Right ventricle myocardium inferior (tissue), 1 donor: ENCODE measurements at regions not wholly inside any gene's neighbourhood (a gene's known extent, or its start where the extent isn't known, plus 50 kb on each side); places are given as distances from the start of the nearest gene placed in this dataset.
"Not testable (repeated sequence)": the region's sequence is repeated elsewhere in the genome, so short reads cannot be mapped to it uniquely, and the experiment has no call there.

Experiments
- ATAC-seq: fragments of 200-7000 bp; cut with Tn5 transposase; one replicate; pipeline ENCODE4 v1.9.1; 2020; ENCODE audit warnings: mild to moderate bottlenecking, moderate library complexity
- DNase-seq: peaks from one replicate; pipeline ENCODE4 v3.0.0; 2021; ENCODE audit errors: missing footprints
- intact Hi-C: fragments of 100-400 bp; cut with DNase I; formaldehyde crosslinking; loops from one replicate; pipeline ENCODE4 v1.11.0; 2022
- donor health status: DM: no; HTN: yes; CAD: no; lungs with severe emphysema.

DNA sequence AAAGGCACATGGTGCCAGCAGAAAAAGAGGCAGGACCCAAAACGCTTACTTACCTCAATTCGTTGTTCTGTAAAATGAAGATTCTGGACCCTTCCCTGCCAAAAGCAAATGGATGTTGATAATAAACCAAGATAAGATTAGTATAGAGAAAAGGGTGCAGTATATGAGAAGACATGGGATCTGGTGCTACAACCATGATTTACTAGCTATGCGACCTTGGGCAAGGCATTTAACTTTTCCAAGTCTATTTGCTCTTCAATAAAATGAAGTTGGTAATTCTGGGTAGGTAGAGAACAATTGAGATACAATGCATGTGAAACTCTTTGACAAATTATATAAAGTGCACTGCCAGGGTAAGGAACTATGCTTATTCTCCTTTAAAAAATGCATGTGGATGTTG, 185.0 kb upstream of the IRF2BP2 start:
- intact Hi-C loops, ATAC-seq, DNase-seq: not testable (repeated sequence)

DNA sequence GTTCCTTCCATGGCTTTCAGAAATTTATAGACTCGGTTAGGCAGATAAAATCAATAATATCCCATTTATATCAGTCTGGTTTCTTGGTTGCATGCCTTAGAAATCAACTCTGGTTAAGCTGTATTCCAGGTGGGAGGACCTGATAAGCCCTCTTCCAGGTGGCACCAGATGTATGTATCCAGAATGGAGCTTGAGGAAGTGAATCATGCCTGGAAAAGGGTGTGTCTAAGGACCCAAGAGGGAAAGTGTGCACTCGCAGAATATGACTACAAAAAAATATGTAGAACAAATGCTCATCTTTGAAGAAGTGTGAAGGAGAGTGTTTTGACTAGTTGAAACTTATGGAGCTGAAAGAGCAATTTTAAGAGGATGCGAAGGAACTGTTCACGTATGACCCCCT, 184.5 kb upstream of the IRF2BP2 start:
- ATAC-seq, intact Hi-C loops, DNase-seq: not testable (repeated sequence)

DNA sequence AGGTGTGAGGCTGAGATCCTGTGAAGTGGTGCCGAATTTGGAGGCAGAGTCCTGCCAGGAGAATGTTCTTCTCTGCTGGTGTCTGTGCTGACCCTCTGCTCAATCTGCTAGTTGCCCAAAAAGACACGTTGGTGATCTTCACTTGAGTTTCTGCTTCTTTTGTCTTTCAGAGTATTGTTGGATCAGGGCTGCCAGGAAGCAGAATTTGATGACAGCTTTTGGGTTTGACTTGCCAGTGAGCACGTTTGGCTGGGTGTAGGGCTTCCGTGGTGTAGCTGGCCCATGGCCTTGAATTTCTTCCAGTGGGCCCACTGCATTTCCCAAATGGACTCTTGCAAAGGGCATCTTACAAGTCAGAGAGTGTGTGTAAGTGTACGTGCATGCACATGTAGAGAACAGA, 183.9 kb upstream of the IRF2BP2 start:
- ATAC-seq, intact Hi-C loops, DNase-seq: not testable (repeated sequence)

DNA sequence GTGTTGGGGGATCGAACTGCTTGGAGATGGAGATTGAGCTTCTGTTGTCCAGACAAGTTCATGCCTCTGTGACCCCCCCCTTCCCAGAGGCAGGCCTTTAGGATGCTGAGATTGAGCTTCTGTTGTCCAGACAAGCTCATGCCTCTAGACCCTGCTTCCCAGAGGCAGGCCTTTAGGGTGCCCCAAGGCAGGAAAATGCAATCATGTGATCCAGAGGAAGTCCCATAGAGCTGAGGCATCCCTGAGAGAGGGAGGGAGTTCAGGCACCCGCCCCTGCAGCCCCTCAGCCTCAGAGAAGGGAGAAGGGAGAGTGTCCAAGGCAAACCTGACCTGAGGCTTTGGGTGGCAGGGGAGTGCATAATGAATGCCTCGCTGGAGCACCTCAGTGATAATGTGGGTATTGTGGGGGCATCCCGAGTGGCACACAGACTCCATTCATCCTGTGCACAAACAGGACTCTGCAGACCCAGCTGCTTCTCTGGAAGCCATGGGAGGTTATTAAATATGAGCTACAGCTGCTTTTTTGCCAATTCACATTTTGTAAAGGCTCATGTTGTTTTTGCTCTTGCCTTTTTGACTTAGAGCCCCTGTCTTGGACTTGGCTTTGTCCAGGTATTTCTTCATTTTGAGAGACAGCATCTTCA, 182.4 kb upstream of the IRF2BP2 start:
- peak; percentile 34 for ATAC-seq

DNA sequence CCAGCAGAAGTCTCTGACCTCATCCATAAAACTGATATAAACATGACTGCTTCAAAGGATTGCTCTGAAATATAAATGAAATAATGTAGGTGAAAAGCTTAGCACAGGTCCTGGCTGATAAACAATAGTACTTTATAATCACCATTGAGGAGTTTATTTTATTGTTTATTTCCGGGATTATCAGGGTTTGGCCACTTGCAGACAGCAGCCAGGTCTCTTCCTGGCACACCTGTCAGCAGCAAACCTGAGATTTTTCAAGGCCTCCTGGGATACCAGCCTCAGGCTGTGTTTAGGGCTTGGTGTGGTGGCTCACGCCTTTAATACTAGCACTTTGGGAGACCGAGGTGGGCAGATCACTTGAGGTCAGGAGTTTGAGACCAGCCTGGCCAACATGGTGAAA, 181.6 kb upstream of the IRF2BP2 start:
- ATAC-seq, DNase-seq, intact Hi-C loops: not testable (repeated sequence)

More for the DNA sequence above, 182.4 kb upstream of the IRF2BP2 start:
- intact Hi-C loops, DNase-seq: not testable (repeated sequence)

DNA sequence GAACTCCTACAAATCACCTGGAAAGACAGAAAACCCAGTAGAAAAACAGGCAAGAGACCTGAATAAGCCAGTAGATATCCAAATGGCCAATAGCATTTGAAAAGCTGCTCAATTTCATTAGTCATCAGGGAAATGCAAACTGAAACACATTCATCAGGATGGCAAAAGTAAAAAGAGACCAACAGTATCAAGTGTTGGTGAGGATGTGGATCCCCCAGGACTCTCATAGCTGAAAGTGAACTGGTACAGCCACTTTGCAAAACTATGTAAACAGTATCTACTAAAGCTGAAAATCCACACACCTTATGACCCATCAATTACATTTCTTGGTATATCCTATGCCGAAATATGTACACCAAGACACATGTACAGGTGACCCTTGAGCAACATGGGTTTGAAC, 180.4 kb upstream of the IRF2BP2 start:
- intact Hi-C loops, DNase-seq, ATAC-seq: not testable (repeated sequence)

DNA sequence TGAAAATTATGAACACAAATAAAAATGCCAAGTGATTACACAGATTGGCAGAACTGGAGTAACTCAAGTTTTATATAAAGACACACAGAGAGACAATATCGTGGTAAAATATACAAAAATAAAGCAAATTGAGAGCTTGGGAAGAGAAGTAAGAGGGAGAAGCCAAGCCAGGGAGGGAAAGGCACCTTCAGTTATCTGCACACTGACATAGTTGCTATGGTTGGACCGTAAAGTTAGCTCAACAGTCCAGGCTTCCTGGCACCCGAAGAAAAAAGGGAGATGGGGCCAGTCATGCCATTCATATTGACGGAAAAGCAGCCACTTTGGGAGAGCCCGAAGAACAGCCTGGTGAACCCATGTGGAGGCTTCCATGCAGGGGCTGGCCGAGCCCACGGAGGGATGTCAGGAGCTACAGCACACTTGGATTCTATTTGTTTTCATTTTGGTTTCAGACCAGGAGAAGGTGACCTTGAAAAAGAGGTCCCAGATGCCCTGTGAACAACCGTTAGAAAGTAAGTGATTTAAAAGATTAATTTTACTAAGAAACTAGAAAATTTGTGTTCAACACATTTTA, 177.1 kb upstream of the IRF2BP2 start:
- not testable (repeated sequence) for DNase-seq, ATAC-seq

DNA sequence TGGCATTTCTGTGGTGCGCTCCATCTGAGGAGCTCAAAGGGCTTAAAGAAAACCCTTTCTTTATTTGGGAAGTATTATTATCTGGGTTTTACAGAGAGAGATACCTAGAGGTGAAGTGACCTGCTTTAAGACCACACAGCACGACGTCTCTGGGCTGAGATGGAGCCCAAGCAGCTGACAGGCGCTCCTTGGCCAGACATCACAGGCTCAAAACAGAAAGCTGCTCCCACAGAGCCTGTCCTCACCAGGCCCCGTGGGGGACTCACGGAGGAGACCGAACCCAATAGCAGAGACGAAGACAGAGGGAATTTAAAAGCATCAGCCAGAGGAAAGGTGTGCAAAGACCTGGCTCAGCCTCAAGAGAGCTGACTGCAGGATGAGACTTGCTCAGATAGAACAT, 175.9 kb upstream of the IRF2BP2 start:
- DNase-seq, intact Hi-C loops, ATAC-seq: not testable (repeated sequence)

More for the DNA sequence above, 177.1 kb upstream of the IRF2BP2 start:
- intact Hi-C loops: not testable (repeated sequence)

DNA sequence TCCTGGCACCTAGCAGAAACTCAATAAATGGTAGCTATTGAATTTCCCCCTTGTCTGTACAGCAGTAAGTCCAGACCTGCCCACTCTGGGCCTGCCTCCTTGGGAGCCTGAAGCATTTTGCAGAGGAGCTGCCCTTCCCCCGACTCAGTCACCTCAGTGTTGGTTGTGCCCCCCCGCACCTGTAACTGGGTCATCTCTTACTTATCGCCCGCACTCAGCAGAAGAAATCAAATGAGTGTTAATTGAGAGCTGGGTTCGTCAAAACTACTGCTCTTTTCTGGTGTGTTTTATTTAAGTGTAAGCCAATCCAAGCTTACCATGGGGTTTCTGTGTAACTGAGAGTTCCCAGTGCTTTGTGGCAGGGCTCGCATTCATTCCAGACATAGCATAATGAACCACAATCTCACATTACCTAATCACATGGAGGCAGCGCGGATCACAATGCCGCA, 175.5 kb upstream of the IRF2BP2 start:
- DNase-seq, ATAC-seq, intact Hi-C loops: not testable (repeated sequence)

DNA sequence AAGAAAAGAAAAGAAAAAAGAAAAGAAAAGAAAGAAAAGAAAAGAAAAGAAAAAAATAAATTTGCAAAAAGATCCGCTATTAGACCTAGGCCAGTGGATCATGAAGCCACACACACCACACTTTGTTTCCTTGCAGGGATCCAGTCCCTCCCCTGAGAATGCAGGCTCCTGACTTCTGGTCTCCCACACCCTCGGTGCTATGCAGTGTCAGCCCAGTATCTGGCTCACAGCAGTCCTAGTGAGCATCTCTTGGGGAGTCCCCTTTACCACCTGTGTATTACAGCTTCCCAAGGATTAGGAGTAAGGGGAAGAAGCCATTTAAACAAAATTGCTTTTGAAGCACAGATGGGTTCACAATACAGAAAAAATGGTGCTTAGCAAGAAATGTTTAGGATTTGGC, 174.1 kb upstream of the IRF2BP2 start:
- intact Hi-C loops, ATAC-seq: not testable (repeated sequence)

DNA sequence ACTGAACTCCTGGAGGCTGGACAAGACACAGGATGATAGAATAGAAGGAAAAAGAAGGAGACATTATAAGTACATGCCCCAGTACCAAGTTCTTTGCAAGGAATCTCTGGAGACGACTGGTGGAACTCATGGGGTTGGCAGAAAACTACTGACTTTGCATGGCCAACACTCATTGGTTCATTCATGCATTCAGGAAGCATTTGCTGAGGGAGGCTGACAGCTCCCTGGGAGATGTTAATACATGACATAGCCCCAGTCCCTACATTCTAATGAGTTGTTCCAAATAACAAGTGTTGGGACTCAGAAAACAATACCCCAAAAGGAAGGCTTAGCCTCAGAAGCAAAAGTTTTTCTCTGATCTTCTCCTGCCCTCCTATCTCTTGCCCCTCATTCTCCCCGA, 172.8 kb upstream of the IRF2BP2 start:
- no peak for DNase-seq
- no peak for ATAC-seq
- intact Hi-C loops: no loop called here

More for the DNA sequence above, 174.1 kb upstream of the IRF2BP2 start:
- not testable (repeated sequence) for DNase-seq

DNA sequence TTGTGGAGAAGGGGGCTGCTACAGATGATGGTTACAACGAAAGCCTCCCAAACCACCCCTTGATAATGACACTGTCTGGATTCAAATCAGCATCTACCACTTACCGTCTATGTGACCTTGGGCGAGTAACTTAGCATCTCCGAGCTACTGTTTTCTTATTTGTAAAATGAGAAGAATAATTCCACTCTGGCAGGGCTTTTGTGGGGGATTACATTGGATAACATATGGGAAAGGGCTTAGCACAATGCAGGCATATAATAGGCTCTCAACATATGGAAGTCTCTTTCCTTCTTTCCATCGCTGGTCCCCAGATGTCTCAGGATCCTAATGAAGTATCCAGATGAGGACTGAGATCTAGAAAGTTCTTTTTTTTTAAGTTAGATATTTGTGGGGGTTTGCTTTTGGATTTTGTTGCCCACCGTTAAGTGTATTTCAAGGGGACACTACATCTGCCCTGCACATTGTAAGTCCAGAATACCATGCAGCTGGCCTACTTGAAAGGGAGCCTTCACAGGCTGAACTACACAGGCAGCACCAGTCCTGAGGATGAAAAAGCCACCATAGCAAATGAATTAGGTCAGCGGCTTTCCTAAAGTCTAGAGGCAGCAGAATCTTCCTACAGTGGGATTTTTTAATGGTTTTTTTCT, 172.2 kb upstream of the IRF2BP2 start:
- ATAC-seq (no peak), DNase-seq (no peak)
- intact Hi-C loops: no loop called here

DNA sequence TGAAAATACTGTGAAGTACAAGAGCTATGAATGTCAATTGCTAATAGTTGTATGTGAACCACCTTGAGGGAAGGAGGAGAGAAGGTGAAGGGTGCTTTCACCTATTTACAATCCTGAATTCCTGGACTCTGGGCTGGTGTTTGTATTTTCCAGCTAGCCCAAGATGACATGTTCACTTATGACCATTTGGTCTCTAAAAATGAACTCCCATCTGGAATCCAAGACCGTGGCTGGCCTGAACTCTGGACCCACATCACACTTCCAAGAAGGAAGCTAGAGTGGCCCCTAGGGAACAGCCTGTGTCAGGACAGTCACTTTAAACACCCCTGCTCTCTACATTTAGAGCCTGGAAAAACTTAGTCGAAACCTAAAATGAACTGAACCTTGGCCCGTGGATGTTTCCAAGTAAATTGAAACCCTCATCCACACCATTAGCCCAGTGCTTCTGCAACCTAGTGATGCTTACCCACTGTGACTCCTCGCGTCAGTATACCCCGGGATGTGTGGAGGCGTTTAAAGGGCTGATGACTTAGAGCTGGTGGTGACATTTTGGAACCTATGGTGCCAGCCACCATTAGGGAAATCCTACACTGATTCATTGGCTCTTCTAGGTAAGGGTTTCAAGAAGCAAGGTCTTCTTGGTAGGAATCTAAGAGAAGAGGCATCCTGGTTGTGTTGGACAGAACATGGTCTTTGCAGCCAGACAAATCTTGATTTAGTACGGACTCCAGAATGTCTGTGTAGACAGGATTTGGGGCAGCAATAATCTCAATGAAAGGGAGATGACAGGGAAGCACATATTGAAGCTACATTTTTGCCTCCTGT, 171.5 kb upstream of the IRF2BP2 start:
- ATAC-seq (no peak), DNase-seq (no peak)
- intact Hi-C loops: no loop called here

DNA sequence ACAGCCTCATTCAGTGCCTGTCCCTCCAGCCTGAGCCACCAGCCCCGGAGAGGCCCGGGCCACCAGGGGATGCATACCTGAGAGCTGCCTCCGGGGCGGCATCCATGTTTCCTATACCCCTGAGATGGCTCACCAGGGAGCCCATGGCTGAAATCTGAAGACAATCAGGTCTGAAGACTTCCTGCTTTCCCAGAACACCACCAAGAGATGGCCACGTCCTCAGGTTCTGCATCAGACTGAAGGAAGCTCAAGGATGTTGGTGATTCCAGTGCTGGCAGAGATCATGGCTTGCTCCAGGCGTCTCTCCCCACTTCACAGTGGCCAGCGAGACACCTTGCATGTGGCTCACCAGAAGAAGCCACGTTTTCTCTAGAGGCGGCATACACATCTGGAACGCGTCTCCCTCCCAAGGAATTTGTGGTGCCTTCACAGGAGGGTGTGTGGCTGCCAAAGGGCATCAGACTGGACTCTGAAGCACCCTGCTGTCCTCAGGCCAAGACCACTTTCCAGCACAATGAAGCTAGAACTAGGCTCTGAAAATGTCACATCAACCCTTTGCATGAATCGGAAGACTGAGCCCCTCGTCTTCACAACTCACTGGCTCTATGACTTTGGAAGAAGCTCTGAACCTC, 170.7 kb upstream of the IRF2BP2 start:
- intact Hi-C loops: no loop called here
- ATAC-seq (no peak), DNase-seq (no peak)

DNA sequence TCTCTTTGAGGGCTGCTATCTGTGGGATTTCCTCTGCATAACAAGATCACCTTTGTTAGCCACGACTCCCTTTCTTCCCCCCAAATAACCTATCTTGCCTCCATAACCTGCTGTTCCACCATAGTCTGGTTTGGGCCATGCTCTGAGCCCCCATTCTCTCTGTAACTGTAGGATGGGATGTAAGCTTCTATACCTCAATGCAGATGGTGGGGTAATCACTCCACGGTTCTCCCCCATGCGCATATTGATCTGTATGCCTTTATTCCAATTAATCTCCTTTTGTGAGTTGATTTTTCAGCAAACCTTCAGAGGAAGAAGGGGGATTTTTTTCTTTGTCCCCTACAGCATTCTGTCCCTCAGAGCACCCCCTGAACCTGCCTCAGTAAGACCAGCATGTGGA, 170.1 kb upstream of the IRF2BP2 start:
- intact Hi-C loops: no loop called here
- DNase-seq (no peak), ATAC-seq (no peak)

DNA sequence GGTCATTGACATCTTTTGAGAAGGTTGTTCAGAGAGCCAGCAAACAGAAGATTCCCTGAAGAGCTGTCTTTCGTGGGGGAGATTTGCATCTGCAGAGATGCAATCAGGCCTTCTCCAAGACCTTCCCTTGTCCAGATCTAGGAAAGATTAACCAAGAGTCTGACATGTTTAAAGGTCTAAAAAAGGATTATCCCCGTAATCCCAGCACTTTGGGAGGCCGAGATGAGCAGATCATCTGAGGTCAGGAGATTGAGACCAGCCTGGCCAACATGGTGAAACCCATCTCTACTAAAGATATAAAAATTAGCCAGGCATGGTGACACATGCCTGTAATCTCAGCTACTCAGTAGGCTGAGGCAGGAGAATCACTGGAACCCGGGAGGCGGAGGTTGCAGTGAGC, 169.6 kb upstream of the IRF2BP2 start:
- ATAC-seq, intact Hi-C loops, DNase-seq: not testable (repeated sequence)

DNA sequence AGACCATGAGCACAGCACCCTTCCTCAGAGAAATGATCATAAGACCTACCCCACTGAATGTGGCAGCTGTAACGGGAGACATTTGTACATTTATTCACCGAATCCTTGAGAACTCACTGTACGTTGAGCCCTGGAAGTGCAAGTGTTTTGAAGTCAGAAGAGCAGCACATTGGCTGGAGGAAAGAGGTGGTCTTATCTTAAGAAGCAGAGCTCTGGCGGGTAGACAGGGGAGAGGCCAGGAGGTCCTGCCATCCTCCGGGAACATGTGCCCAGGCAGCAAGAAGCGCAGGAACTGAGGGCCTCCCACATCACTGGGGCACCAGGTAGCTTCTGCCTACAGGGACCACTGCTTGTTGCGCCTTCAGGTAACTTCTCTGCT, 169.2 kb upstream of the IRF2BP2 start:
- intact Hi-C loops: no loop called here
- ATAC-seq (no peak), DNase-seq (no peak)

DNA sequence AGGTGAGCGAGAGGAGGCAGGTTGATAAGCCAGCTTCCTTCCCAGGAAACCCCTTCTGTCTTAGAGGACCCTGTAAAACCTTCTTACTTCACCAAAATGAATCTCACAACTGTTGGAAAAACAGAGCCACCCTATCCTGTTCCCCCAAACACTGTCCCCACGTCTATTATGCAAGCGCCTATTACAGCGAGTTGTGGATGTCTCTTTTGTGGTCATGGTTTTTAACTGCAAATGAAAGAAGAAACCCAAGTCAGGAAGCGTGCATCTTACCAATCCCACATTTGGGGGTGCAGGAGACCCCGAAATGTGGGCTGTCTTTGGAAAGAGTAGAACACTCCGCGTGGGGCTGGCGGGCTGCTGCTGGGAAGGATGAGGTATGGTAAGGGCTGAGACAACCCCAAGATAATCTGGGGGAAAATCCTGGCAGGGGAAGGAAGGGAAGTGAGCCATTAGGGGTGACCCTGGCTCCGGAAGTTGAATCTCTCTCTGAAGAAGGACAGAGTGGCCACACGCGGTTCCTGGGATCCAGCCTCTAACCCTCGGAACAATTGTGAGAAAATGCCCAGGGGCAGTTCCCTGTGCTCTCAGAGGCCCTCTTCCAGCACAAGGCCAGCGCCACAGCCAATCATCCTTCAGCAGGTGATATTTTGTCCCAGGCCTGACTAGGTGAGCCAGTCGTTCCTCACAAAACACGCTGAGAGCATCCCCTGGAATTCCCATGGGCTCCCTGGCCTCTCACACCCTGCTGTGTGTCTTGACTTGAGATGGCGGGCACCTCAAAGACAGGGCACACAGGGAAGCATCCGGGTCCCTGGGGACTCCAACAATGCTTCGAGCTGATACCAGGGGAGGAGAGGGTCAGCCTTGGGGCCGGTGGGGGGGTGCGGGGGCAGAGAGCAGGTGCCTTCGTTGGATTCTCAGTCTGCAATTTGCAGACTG, 168.5 kb upstream of the IRF2BP2 start:
- intact Hi-C loops: no loop called here
- ATAC-seq: peak; percentile 8
- DNase-seq: no peak
